Ovary (tissue), 7 donors: ENCODE measurements at regions not wholly inside any gene's neighbourhood (a gene's known extent, or its start where the extent isn't known, plus 50 kb on each side); places are given as distances from the start of the nearest gene placed in this dataset.

Source experiments
- DNase-seq, 5 donors: peaks; one replicate each; pipeline ENCODE4 v3.0.0-alpha.2; 2019 to 2020
- H3K27ac ChIP-seq, 2 donors: fragments of 200-600 bp; one replicate each; pipeline versions ENCODE4 v1.5.1 to v1.8.0; 2019 to 2022
- H3K27me3 ChIP-seq: fragments of 200-600 bp; one replicate; pipeline ENCODE4 v1.8.0; 2022
- H3K36me3 ChIP-seq: fragments of 200-600 bp; sonication (generic); one replicate; pipeline ENCODE4 v1.5.1; 2019
- H3K4me1 ChIP-seq: one replicate; pipeline ENCODE4 v1.8.1; 2013; ENCODE audit warnings: mild to moderate bottlenecking, moderate library complexity; ENCODE audit not compliant: insufficient read depth
- H3K4me3 ChIP-seq: fragments of 200-600 bp; sonication (generic); one replicate; pipeline ENCODE4 v1.5.1; 2017
- H3K9me3 ChIP-seq, 2 donors: fragments of 200-600 bp in 1 of 2; sonication (generic) in 1 of 2; one replicate each; pipeline versions ENCODE4 v1.5.1 to v1.8.1; 2013 to 2019; ENCODE audit warnings: mild to moderate bottlenecking in 1 of 2, moderate library complexity in 1 of 2
- EP300 ChIP-seq: sonication (generic); formaldehyde crosslinking; IDR thresholded peaks from one replicate; pipeline ENCODE4 v1.6.1; 2017; ENCODE audit warnings: antibody characterized with exemption
- POLR2A ChIP-seq: fragments of 450-650 bp; IDR thresholded peaks from one replicate; pipeline ENCODE4 v1.6.1; 2017; ENCODE audit warnings: antibody characterized with exemption, mild to moderate bottlenecking, moderate library complexity
- WGBS, 3 donors: extraction: QIAGEN DNeasy Blood & Tissue Kit in 1 of 3; methylation state at CpG; one replicate each; pipeline versions ENCODE4 v1.1.5 to v1.1.7; 2013 to 2017; 5-methylcytosine and 5-hydroxymethylcytosine counted together
- intact Hi-C, 4 donors: fragments of 100-400 bp; cut with DNase I; formaldehyde crosslinking; loops; one replicate each; pipeline versions ENCODE4 v1.11.0 to v1.15.1; 2022 to 2023
- TF ChIP-seq, protein P1 (sequence below), 3 donors: fragments of 450-650 bp in 2 of 3; fragments of 200-600 bp in 1 of 3; IDR thresholded peaks; one replicate each; pipeline versions ENCODE4 v1.5.1 to v1.8.0; 2016 to 2022; ENCODE audit warnings: antibody characterized with exemption in 3 of 3, mild to moderate bottlenecking in 1 of 3
- donor health status: DM: no; HTN: no; CAD: no; lungs with moderate emphysema.
- donor health status: DM: no; HTN: no; CAD: no.
- donor health status: Bipolar disorder and iron deficiency.
- donor health status: DM: no; HTN: no; CAD: no.
- donor health status: DM: yes; HTN: yes; CAD: no.

DNA sequence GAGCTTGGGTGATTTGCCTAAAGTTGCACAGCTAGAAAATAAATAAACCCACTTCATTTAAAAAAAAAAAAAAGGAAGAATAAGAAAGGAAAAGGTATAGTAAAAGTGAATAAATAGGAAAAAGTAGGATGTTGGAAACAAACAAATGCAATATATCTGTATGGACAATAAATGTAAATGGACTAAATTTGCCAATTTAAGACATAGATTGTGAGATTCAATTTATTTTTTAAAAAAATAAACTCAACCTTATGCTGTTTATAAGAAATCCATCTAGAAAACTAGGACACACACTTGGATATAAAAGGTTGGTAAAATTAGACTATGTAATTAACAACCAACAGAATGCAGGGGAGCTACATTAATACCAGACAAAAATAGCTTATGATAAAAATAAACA lies 300.0 kb downstream of the AJAP1 start:
- no peak for DNase-seq

DNA sequence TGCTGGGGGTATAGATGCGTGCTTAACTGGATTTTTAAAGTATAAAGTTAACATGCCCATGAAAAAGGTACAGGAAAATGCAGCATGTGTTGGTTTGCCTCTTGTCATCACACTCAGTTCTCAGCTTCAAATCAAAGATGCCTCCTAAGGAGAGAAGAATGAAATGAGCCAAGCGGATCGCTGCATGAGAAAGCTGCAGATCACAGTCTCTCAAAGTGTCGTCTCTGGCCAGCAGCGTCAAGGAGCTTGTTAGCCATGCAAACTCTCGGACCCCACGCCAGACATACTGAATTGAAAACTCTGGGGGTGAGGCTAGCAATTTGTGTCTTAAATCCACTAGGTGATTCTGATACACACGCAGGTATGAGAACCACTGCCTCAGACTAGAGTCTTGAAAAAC lies 297.2 kb downstream of the AJAP1 start:
- H3K9me3 ChIP-seq: no peaks in the 10 kb centered on the region
- TF ChIP-seq POLR2A (no peak), EP300 (no peak)
- TF ChIP-seq, protein P1, sequence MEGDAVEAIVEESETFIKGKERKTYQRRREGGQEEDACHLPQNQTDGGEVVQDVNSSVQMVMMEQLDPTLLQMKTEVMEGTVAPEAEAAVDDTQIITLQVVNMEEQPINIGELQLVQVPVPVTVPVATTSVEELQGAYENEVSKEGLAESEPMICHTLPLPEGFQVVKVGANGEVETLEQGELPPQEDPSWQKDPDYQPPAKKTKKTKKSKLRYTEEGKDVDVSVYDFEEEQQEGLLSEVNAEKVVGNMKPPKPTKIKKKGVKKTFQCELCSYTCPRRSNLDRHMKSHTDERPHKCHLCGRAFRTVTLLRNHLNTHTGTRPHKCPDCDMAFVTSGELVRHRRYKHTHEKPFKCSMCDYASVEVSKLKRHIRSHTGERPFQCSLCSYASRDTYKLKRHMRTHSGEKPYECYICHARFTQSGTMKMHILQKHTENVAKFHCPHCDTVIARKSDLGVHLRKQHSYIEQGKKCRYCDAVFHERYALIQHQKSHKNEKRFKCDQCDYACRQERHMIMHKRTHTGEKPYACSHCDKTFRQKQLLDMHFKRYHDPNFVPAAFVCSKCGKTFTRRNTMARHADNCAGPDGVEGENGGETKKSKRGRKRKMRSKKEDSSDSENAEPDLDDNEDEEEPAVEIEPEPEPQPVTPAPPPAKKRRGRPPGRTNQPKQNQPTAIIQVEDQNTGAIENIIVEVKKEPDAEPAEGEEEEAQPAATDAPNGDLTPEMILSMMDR (IDR thresholded peaks at IDR 0.05): no peak
- H3K4me1 ChIP-seq: no peaks in the 10 kb centered on the region
- H3K27ac ChIP-seq: no peak overlapping the region
- H3K27me3 ChIP-seq: no peaks in the 10 kb centered on the region
- WGBS, 3 donors: 87 to 93% (median 92%) methylated on average over 8 of the region's 8 CpGs
- H3K36me3 ChIP-seq: no peaks in the 10 kb centered on the region
- DNase-seq: no peak
- no peak overlapping the region for H3K4me3 ChIP-seq
- intact Hi-C loops: no loop called here

More for the DNA sequence above, 300.0 kb downstream of the AJAP1 start:
- TF ChIP-seq POLR2A (no peak), EP300 (no peak)
- TF ChIP-seq, protein P1 (IDR thresholded peaks at IDR 0.05): no peak
- H3K4me3 ChIP-seq: no peak overlapping the region
- intact Hi-C loops: no loop called here
- H3K9me3 ChIP-seq: no peaks in the 10 kb centered on the region
- H3K27ac ChIP-seq: no peak overlapping the region
- H3K4me1 ChIP-seq: no peaks in the 10 kb centered on the region
- H3K36me3 ChIP-seq: no peaks in the 10 kb centered on the region
- H3K27me3 ChIP-seq: no peaks in the 10 kb centered on the region

DNA sequence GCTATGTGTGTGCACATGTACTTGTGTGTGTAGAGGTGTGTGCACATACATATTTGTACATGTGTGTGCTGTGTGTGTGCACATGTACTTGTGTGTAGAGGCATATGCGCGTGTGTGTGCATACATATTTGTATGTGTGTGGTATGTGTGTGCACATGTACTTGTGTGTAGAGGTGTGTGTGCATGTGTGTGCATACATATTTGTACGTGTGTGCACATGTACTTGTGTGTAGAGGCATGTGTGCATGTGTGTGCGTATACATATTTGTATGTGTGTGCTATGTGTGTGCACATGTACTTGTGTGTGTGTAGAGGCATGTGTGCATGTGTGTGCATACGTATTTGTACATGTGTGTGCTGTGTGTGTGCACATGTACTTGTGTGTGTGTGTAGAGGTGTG lies 291.9 kb downstream of the AJAP1 start:
- no peak overlapping the region for H3K27ac ChIP-seq
- TF ChIP-seq, protein P1 (IDR thresholded peaks at IDR 0.05): no peak
- no peak for TF ChIP-seq POLR2A
- TF ChIP-seq EP300: no peak
- intact Hi-C loops: no loop called here

DNA sequence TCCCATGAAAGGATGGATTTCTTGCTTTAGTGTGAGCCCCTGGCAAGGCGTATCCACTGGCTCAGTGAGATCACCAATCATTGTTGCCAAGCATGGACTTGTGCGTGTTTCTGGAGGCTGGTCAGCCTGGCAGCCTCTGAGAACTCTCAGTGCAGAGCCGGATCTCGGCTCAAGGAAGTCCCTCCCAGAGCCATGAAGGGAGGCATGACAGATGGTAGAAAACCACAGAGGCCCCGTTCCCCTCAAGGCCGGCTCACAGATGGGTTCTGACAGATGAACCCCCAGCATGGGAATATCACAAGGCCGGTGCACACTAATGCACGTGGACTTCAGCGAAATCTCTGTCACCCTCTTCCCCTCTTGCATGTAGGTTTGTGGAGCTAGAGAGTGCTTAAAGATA lies 290.5 kb downstream of the AJAP1 start:
- Histone ChIP-seq H3K27me3 (no peaks in the 10 kb centered on the region), H3K4me3 (no peak overlapping the region), H3K4me1 (peaks cover 12% of the 10 kb centered on the region), H3K9me3 (no peaks in the 10 kb centered on the region), H3K27ac (no peak overlapping the region), H3K36me3 (no peaks in the 10 kb centered on the region)
- DNase-seq: no peak
- WGBS, 3 donors: 85 to 95% (median 86%) methylated on average over 9 of the region's 9 CpGs
- TF ChIP-seq POLR2A (no peak), EP300 (no peak)
- TF ChIP-seq, protein P1 (IDR thresholded peaks at IDR 0.05): no peak
- intact Hi-C loops: no loop called here

More for the DNA sequence above, 291.9 kb downstream of the AJAP1 start:
- H3K4me1 ChIP-seq: peaks cover 12% of the 10 kb centered on the region
- WGBS, 3 donors: 92 to 95% (median 92%) methylated on average over 5 of the region's 5 CpGs
- no peaks in the 10 kb centered on the region for H3K36me3 ChIP-seq
- H3K4me3 ChIP-seq: no peak overlapping the region
- no peaks in the 10 kb centered on the region for H3K9me3 ChIP-seq
- no peaks in the 10 kb centered on the region for H3K27me3 ChIP-seq
- no peak for DNase-seq

DNA sequence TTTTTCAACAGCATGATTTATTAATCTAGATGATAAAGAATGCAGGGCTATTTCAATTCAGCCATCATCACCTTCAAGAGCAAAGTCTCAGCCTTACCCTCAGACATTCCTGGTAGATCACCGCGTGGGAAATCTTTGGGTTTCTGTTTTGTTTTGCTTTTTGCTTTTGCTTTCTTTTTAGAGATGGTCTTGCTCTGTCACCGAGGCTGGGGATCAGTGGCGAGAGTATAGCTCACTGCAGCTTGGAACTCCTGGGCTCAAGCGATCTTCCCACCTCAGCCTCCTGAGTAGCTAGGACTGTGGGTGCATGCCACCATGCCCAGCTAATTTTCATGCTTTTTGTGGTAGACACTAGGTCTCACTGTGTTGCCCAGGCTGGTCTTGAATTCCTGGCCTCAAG lies 289.7 kb downstream of the AJAP1 start:
- no peak for TF ChIP-seq POLR2A
- no peak for TF ChIP-seq EP300
- TF ChIP-seq, protein P1 (IDR thresholded peaks at IDR 0.05): no peak
- no peaks in the 10 kb centered on the region for H3K36me3 ChIP-seq
- intact Hi-C loops: no loop called here
- no peaks in the 10 kb centered on the region for H3K9me3 ChIP-seq
- H3K4me1 ChIP-seq: peaks cover 12% of the 10 kb centered on the region
- no peak overlapping the region for H3K4me3 ChIP-seq
- H3K27me3 ChIP-seq: no peaks in the 10 kb centered on the region
- 38 to 71% (median 42%) methylated on average over 5 of the region's 5 CpGs for WGBS, 3 donors
- no peak overlapping the region for H3K27ac ChIP-seq
- DNase-seq: no peak
